ENCODE measurements at regions not wholly inside any gene's neighbourhood (a gene's known extent, or its start where the extent isn't known, plus 50 kb on each side); places are given as distances from the start of the nearest gene placed in this dataset.
"Not testable (repeated sequence)": the region's sequence is repeated elsewhere in the genome, so short reads cannot be mapped to it uniquely, and the experiment has no call there.

DNA sequence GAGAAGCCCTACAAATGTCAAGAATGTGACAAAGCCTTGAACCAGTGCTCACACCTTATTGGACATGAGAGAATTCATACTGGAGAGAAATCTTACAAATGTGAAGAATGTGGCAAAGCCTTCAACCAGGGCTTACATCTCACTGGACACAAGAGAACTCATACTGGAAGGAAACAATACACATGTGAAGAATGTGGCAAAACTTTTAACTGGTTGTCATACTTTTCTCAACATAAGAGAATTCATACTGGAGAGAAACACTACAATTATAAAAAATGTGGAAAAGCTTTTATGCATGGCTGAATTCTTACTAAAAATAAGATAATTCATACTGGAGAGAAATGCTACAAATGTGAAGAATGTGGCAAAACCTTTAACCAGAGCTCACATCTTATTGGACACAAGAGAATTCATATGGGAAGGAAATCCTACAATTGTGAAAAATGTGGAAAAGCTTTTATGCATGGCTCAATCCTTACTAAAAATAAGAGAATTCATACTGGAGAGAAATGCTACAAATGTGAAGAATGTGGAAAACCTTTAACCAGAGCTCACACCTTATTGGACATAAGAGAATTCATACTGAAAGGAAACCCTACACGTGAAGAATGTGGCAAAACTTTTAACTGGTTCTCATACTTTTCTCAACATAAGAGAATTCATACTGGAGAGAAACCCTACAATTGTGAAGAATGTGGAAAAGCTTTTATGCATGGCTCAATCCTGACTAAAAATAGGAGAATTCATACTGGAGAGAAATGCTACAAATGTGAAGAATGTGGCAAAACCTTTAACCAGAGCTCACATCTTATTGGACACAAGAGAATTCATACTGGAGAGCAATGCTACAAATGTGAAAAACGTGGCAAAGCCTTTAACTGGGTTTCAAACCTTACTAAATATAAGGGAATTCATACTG is 350.6 kb upstream of the NUPR2 start:
- not testable (repeated sequence) for DNase-seq

DNA sequence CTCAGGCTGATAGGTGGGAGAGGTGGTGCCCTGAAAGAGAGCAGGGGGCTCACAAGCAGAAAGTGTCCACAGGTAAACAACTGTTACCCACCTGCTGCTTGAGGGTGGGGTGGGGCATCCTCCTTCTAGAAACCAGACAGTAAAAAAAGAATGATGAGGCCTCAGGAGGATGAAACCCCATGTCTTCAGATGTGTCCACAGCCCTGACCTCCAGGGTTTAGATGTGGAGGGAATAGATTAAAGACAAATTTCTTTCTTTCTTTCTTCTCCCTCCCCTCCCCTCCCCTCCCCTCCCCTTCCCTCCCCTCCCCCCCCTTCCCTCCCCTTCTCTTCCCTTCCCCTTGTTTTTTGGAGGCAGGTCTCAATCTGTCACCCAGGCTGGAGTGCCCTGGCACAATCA is 333.5 kb upstream of the NUPR2 start:
- DNase-seq: no peak

GRCh38 chr7:56447864-56448693 is 331.9 kb upstream of the NUPR2 start:
- DNase-seq: no peak

DNA sequence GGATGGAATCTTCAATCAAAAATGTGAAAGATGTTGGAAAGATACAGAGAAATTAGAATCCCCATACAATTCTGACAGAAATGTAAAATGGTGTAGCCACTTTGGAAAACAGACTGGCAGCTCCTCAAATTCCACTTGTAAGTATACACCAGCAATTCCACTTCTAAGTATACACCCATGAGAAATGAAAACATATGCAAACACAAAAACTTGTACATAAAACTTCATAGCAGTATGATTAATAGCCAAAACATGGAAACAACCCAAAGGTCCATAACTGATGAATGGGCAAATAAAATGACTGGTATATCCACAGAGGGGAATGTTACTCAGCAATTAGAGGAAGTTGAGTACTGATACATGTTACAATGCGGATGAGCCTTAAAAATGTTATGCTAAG is 304.3 kb upstream of the NUPR2 start:
- DNase-seq: not testable (repeated sequence)

GRCh38 chr7:56375173-56375572 is 259.0 kb upstream of the NUPR2 start:
- DNase-seq: no peak

- DNase-seq: not testable (repeated sequence)
Observed at GRCh38 chr7:56374666-56375065, 258.4 kb upstream of the NUPR2 start.

- DNase-seq: peak; percentile 49
Observed at GRCh38 chr7:56373314-56373713, 257.1 kb upstream of the NUPR2 start.

GRCh38 chr7:56371792-56372191 is 255.6 kb upstream of the NUPR2 start:
- peak; percentile 21 for DNase-seq

GRCh38 chr7:56370208-56370872 is 254.1 kb upstream of the NUPR2 start:
- DNase-seq: not testable (repeated sequence)

DNA sequence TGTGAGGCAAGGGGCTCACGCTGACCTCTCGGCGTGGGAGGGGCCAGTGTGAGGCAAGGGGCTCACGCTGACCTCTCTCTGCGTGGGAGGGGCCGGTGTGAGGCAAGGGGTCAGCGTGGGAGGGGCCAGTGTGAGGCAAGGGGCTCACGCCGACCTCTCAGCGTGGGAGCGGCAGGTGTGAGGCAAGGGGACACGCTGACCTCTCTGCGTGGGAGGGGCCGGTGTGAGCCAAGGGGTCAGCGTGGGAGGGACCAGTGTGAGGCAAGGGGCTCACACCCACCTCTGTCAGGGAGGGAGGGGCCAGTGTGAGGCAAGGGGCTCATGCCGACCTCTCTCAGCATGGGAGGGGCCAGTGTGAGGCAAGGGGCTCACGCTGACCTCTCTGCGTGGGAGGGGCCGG is 251.7 kb upstream of the NUPR2 start:
- DNase-seq: not testable (repeated sequence)

DNA sequence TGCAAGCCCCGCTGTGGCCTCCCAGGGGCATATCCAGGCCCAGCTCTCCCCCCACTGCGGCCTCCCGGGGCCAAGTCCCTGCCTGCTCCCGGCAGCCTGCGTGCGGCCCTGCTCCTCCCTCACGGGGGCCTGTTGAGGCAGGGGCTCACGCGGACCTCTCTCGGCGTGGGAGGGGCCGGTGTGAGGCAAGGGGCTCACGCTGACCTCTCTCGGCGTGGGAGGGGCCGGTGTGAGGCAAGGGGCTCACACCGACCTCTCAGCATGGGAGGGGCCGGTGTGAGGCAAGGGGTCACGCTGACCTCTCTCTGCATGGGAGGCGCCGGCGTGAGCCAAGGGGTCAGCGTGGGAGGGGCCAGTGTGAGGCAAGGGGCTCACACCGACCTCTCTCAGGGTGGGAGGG is 251.2 kb upstream of the NUPR2 start:
- DNase-seq: not testable (repeated sequence)

GRCh38 chr7:56366701-56367100 is 250.5 kb upstream of the NUPR2 start:
- DNase-seq: not testable (repeated sequence)

DNA sequence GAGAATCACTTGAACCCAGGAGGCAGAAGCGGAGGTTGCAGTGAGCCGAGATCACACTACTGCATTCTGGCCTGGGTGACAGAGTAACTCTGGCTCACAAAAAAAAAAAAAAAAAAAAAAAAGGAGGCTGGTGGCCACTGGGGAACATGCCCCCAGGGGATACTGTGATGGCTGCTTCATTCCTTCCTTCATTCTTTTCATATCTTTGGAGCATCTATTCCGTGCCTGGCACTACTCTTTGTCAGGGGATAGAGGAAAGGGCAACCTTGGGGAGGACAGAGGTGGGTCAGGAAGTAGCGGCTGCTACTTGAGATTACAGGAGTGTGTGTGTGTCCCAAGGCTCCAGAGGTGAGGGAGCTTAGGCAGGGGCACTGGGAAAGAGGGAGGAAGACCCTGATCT is 236.4 kb upstream of the NUPR2 start:
- DNase-seq: not testable (repeated sequence)

DNA sequence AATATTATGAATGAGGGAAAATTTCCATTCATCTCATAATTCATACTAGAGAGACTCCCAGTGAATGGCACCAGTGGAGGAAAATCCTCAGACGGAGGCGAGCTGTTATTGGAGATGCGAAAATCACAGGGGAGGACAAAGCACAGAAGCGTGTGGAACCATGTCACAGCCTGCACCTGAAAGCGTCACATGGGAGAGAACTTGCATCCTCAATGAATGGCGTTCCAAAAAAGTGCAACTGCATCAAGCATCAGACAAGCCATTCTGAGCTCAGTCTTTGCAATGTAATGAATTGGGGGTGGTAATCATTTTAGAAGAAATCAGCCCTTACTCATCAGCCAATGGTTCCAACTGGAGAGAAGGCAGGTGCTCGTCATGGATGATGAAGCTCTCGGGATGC is 235.0 kb upstream of the NUPR2 start:
- DNase-seq: not testable (repeated sequence)

GRCh38 chr7:56348311-56348710 is 232.1 kb upstream of the NUPR2 start:
- not testable (repeated sequence) for DNase-seq

- DNase-seq: not testable (repeated sequence)
Observed at GRCh38 chr7:56328327-56328726, 212.1 kb upstream of the NUPR2 start.

DNA sequence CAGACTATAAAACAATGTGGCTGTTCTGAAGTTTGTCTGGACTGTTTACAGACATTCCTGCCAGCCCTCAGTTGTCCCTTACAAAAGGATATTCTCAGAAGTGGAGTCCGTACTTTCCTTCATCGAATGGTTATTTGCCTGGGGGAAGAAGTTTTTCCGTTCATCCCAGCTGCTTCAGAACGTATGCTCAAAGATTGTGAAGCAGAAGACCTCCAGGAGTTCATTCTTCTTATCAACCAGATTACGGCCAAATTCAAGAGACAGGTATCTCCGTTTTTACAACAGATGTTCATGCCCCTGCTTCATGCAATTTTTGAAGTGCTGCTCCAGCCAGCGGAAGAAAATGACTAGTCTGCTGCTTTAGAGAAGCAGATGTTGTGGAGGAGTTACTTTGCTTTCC is 174.3 kb upstream of the NUPR2 start:
- no peak for DNase-seq

GRCh38 chr7:56287429-56288138 is 171.4 kb upstream of the NUPR2 start:
- no peak for DNase-seq

DNA sequence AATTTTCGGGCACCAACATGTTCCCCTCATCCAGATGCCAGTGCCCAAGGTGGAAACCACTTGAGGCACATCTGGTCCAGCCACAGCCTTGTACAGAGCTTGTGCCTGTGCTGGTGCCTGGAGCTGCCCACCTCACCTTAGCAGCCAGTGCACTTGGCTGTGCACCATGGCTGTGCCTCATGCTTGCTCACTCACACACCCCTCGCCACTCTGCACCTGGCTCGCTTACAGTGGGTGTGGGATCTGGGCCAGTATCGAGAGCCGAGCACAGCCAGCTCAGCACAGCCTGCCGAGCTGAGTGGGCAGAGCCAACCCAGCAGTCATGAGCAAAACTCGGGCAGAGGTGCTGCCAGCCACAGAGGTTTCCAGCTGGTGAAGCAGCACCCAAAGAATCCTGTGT is 139.9 kb upstream of the NUPR2 start:
- DNase-seq: no peak

GRCh38 chr7:56250135-56250534 is 133.9 kb upstream of the NUPR2 start:
- no peak for DNase-seq

GRCh38 chr7:56229631-56230030 is 113.4 kb upstream of the NUPR2 start:
- no peak for DNase-seq

DNA sequence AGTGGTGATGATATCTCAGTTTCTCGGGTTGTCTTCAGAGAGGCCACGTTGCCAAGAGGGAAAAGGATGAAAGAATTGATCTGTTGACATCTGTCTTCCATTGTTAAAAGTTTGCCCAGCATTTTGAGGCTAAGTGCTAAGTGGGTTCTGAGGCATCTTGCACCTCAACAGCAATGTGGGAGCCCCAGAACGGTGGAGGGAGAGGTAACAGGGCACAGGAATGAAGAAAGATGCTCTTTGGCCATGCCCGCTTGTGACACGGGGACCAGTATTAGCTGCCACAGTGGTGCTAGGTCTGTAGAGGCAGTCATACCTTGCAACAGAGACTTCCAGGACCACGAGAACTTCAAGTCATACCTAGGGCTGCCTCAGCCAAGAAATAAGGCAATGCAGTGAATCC is 106.6 kb upstream of the NUPR2 start:
- DNase-seq: no peak

DNA sequence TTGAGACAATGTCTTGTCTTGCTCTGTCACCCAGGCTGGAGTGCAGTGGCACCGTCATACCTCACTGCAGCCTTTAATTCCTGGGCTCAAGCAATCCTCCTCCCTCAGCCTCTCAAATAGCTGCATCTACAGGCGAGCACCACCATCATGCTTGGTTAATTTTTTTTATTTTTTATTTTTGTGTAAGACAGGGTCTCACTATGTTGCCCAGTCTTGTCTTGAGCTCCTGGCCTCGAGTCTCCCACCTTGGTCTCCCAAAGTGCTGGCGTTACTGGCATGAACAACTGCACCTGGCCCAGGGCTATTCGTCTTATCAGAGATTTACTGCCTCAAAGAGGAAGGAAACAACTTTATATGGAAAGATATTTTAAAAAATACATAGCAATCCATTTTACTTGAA is 102.8 kb upstream of the NUPR2 start:
- no peak for DNase-seq

Measured in CD4-positive, alpha-beta T cell treated with Interleukin-10 for 1 hour (primary cell).